ENCODE measurements at regions not wholly inside any gene's neighbourhood (a gene's known extent, or its start where the extent isn't known, plus 50 kb on each side); places are given as distances from the start of the nearest gene placed in this dataset.

GRCh38 chr2:215879331-215879730, 134.0 kb downstream of the MREG start:
- H3K27me3 ChIP-seq (ENCODE audit: insufficient read depth, poor library complexity, severe bottlenecking) = no peaks in the 10 kb centered on the region
- no peak overlapping the region for H3K27ac ChIP-seq (replicated peaks)
- no peak overlapping the region for H3K4me3 ChIP-seq (replicated peaks; ENCODE audit: insufficient read depth, low read length)
- TF ChIP-seq SPI1 (IDR thresholded peaks at IDR 0.05; ENCODE audit: borderline replicate concordance, low read depth) (no peak), GABPA (IDR thresholded peaks at IDR 0.05; ENCODE audit: low read depth) (no peak), REST (IDR thresholded peaks at IDR 0.05; ENCODE audit: insufficient replicate concordance, low read depth) (no peak)
- TF ChIP-seq, protein P1, sequence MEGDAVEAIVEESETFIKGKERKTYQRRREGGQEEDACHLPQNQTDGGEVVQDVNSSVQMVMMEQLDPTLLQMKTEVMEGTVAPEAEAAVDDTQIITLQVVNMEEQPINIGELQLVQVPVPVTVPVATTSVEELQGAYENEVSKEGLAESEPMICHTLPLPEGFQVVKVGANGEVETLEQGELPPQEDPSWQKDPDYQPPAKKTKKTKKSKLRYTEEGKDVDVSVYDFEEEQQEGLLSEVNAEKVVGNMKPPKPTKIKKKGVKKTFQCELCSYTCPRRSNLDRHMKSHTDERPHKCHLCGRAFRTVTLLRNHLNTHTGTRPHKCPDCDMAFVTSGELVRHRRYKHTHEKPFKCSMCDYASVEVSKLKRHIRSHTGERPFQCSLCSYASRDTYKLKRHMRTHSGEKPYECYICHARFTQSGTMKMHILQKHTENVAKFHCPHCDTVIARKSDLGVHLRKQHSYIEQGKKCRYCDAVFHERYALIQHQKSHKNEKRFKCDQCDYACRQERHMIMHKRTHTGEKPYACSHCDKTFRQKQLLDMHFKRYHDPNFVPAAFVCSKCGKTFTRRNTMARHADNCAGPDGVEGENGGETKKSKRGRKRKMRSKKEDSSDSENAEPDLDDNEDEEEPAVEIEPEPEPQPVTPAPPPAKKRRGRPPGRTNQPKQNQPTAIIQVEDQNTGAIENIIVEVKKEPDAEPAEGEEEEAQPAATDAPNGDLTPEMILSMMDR (IDR thresholded peaks at IDR 0.05; ENCODE audit: insufficient read depth, low read length) = no peak
- no peak for DNase-seq (ENCODE audit: low read depth in 1 of 2, low spot score in 1 of 2)

GRCh38 chr2:215878476-215879063, 134.8 kb downstream of the MREG start:
- DNase-seq (ENCODE audit: low read depth in 1 of 2, low spot score in 1 of 2) = no peak
- H3K27ac ChIP-seq (replicated peaks) = no peak overlapping the region
- no peak for TF ChIP-seq POLR2AphosphoS5 (IDR thresholded peaks at IDR 0.05; ENCODE audit: low read depth)
- TF ChIP-seq SPI1 (IDR thresholded peaks at IDR 0.05; ENCODE audit: borderline replicate concordance, low read depth) = no peak
- TF ChIP-seq, protein P1 (IDR thresholded peaks at IDR 0.05; ENCODE audit: insufficient read depth, low read length) = no peak
- TF ChIP-seq REST (IDR thresholded peaks at IDR 0.05; ENCODE audit: insufficient replicate concordance, low read depth) = no peak
- no peak for TF ChIP-seq GABPA (IDR thresholded peaks at IDR 0.05; ENCODE audit: low read depth)

DNA sequence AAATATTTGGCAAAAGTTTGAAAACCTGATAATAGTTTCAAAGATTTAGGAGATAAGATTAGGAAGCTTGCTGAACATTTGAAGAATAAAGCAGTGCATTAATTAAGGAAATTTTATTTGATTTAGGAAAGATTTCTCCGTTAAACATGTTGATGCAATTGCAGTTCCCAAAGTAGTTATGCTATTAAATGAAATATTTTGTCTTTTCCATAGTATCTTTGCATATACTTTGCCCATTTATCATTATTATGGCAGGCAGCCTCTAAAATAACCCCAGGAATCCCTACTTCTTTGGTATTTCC, 136.5 kb downstream of the MREG start:
- no peak for DNase-seq (ENCODE audit: low read depth in 1 of 2, low spot score in 1 of 2)
- no peak for TF ChIP-seq POLR2AphosphoS5 (IDR thresholded peaks at IDR 0.05; ENCODE audit: low read depth)
- TF ChIP-seq, protein P1 (IDR thresholded peaks at IDR 0.05; ENCODE audit: insufficient read depth, low read length) = no peak
- TF ChIP-seq REST (IDR thresholded peaks at IDR 0.05; ENCODE audit: insufficient replicate concordance, low read depth) = no peak
- no peak for TF ChIP-seq GABPA (IDR thresholded peaks at IDR 0.05; ENCODE audit: low read depth)
- TF ChIP-seq SPI1 (IDR thresholded peaks at IDR 0.05; ENCODE audit: borderline replicate concordance, low read depth) = no peak
- Histone ChIP-seq H3K27me3 (ENCODE audit: insufficient read depth, poor library complexity, severe bottlenecking) (no peaks in the 10 kb centered on the region), H3K27ac (replicated peaks) (no peak overlapping the region), H3K4me3 (replicated peaks; ENCODE audit: insufficient read depth, low read length) (no peak overlapping the region)

More at GRCh38 chr2:215878476-215879063, 134.8 kb downstream of the MREG start:
- Histone ChIP-seq H3K4me3 (replicated peaks; ENCODE audit: insufficient read depth, low read length) (no peak overlapping the region), H3K27me3 (ENCODE audit: insufficient read depth, poor library complexity, severe bottlenecking) (no peaks in the 10 kb centered on the region)

All from HL-60 (cell line).